Coronary artery (tissue), 2 donors: ENCODE measurements at regions not wholly inside any gene's neighbourhood (a gene's known extent, or its start where the extent isn't known, plus 50 kb on each side); places are given as distances from the start of the nearest gene placed in this dataset.

Source experiments
- DNase-seq: peaks from one replicate; pipeline ENCODE4 v3.0.0-alpha.2; 2017; ENCODE audit warnings: low spot score
- H3K27ac ChIP-seq, 2 donors: fragments of 200-600 bp; sonication (generic); one replicate each; pipeline ENCODE4 v1.5.1; 2016 to 2019
- H3K4me3 ChIP-seq: fragments of 200-600 bp; sonication (generic); 2 replicates; pipeline ENCODE4 v1.5.1; 2016; ENCODE audit warnings: mild to moderate bottlenecking, moderate library complexity
- CTCF ChIP-seq: fragments of 200-600 bp; sonication (generic); IDR thresholded peaks from one replicate; pipeline ENCODE4 v1.5.1; 2019; ENCODE audit warnings: antibody characterized with exemption

- Histone ChIP-seq H3K4me3 (no peak overlapping the region), H3K27ac (no peak overlapping the region)
- no peak for TF ChIP-seq CTCF
- no peak for DNase-seq
Measured at GRCh38 chr6:98672681-98673475, 161.5 kb upstream of the POU3F2 start.

- DNase-seq: no peak
- Histone ChIP-seq H3K27ac (no peak overlapping the region), H3K4me3 (no peak overlapping the region)
- no peak for TF ChIP-seq CTCF
Measured at GRCh38 chr6:98678481-98678880, 155.9 kb upstream of the POU3F2 start.

GRCh38 chr6:98686008-98686601 lies 148.3 kb upstream of the POU3F2 start:
- no peak overlapping the region for H3K27ac ChIP-seq
- DNase-seq: no peak
- TF ChIP-seq CTCF: no peak
- H3K4me3 ChIP-seq: no peak overlapping the region

GRCh38 chr6:98687752-98688151 lies 146.6 kb upstream of the POU3F2 start:
- no peak overlapping the region for H3K4me3 ChIP-seq
- no peak for TF ChIP-seq CTCF
- DNase-seq: no peak
- no peak overlapping the region for H3K27ac ChIP-seq

GRCh38 chr6:98695091-98695801 lies 139.1 kb upstream of the POU3F2 start:
- DNase-seq: no peak
- H3K27ac ChIP-seq: no peak overlapping the region
- TF ChIP-seq CTCF: no peak
- H3K4me3 ChIP-seq: no peak overlapping the region

- no peak for DNase-seq
- TF ChIP-seq CTCF: no peak
- Histone ChIP-seq H3K27ac (no peak overlapping the region), H3K4me3 (no peak overlapping the region)
Measured at GRCh38 chr6:98711380-98711779, 123.0 kb upstream of the POU3F2 start.
